ENCODE measurements at regions not wholly inside any gene's neighbourhood (a gene's known extent, or its start where the extent isn't known, plus 50 kb on each side); places are given as distances from the start of the nearest gene placed in this dataset.

GRCh38 chr3:117919621-117920020 lies 1115.0 kb downstream of the IGSF11 start:
- intact Hi-C loops (cut with DNase I): no loop called here
- ATAC-seq: no peak

GRCh38 chr3:117920253-117920898 lies 1114.3 kb downstream of the IGSF11 start:
- ATAC-seq: no peak

More at GRCh38 chr3:117919621-117920020, 1115.0 kb downstream of the IGSF11 start:
- no peak for DNase-seq (ENCODE audit: low spot score)

GRCh38 chr3:117921411-117921810 lies 1113.2 kb downstream of the IGSF11 start:
- DNase-seq (ENCODE audit: low spot score) (no peak), ATAC-seq (no peak)
- intact Hi-C loops (cut with DNase I): no loop called here

More at GRCh38 chr3:117920253-117920898, 1114.3 kb downstream of the IGSF11 start:
- DNase-seq (ENCODE audit: low spot score): no peak
- intact Hi-C loops (cut with DNase I): no loop called here

DNA sequence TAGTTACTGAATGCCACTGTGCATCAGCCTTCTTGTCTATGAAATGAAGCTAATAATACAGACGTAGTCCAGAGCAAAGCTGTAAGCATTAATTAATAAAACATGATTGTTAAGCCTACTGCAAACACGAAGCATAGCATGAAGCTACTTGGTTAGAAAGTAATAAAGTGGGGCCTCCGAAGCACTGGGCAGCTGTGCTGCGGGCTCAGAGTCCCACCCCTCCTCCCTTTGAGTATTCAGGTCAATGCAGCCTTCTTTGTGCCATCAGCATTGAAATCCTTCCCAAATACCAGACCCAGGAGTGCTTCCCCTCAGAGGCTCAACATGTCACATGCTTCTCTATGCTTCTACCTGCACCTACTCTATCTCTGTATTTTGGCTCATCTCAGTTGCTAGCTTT lies 1112.6 kb downstream of the IGSF11 start:
- DNase-seq (ENCODE audit: low spot score) (no peak), ATAC-seq (no peak)
- intact Hi-C loops (cut with DNase I): no loop called here

- ATAC-seq (no peak), DNase-seq (ENCODE audit: low spot score) (no peak)
- intact Hi-C loops (cut with DNase I): no loop called here
Measured at GRCh38 chr3:117926819-117927218, 1107.8 kb downstream of the IGSF11 start.

- ATAC-seq: no peak
- DNase-seq (ENCODE audit: low spot score): no peak
- intact Hi-C loops (cut with DNase I): no loop called here
Measured at GRCh38 chr3:117927825-117928224, 1106.8 kb downstream of the IGSF11 start.

DNA sequence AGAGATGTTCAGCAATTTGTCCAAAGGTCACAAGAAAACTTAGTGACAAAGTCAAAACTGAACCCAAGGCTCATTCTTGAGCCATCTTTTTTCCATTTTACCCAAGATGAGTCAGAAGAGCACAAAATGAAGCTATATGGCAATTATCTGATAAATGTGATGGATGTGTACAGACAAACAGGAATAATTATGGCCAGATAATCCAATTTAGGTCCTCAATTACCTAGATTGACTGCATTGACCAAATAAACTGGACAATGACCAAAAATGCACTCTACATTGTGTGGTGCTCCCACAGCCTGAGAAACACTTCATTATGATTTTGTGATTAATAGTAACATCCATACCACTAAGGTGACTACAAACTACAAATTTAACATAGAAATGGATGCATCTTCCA lies 1105.8 kb downstream of the IGSF11 start:
- no peak for ATAC-seq
- intact Hi-C loops (cut with DNase I): no loop called here
- DNase-seq (ENCODE audit: low spot score): no peak

DNA sequence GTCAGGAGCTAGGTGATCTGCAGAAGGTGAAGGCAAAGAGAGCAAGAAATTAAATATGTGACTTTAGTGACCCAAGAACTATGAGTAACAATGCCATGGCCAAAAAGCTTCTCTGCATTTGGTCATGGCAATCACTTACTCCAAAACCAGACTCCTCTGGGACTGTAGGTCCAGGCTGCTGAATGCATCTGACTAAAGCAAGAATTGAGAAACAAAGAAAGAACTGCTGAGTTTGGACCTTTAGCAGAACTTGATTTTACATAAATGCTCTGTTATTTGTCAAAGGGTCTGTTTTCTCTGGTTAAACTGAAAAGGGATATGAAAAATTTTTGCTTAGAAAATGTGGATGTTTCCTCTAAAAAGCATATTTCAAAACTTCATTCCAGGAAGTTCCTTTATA lies 1102.2 kb downstream of the IGSF11 start:
- ATAC-seq: no peak
- intact Hi-C loops (cut with DNase I): no loop called here
- DNase-seq (ENCODE audit: low spot score): no peak

DNA sequence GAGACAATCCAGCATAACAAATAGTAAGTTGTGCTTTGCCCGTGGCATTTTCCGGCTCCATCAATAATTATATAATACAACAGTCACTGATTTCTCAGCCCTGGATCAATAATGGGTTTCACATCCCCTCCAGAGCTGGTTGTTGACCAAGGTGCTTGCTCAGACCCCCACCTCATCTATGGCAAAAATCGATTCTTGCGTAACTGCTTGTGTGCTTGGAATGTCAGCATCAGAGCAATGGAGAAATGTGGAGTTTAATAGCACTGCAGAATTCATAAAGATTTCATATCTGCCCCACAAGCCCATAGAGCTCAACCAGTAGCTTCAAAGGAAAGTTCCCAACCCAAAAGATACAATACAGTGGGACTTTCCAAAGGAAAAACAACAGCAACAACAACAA lies 1098.5 kb downstream of the IGSF11 start:
- ATAC-seq (no peak), DNase-seq (ENCODE audit: low spot score) (no peak)
- intact Hi-C loops (cut with DNase I): no loop called here

- DNase-seq (ENCODE audit: low spot score) (no peak), ATAC-seq (no peak)
- intact Hi-C loops (cut with DNase I): no loop called here
Measured at GRCh38 chr3:117938974-117939373, 1095.7 kb downstream of the IGSF11 start.

GRCh38 chr3:117939425-117940027 lies 1095.1 kb downstream of the IGSF11 start:
- intact Hi-C loops (cut with DNase I): no loop called here
- no peak for ATAC-seq

DNA sequence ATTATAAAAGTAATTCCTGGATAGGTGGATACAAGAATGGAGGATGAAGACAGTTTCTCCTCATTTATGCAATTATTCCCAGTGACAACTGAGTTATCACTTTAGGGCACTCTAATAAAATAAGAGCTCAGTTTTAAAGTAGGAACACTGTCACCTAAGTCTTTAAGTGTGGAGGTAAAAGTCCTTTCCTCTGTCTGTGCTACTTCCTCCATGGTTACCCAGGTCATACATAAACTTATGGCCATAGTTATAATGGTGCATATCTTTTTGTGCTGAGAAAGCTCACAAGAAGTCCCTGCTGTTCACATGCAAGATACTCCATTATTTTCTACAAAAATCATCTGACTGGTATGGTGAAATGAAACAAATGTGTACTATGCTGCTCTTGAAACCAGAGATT lies 1093.6 kb downstream of the IGSF11 start:
- ATAC-seq (no peak), DNase-seq (ENCODE audit: low spot score) (no peak)
- intact Hi-C loops (cut with DNase I): no loop called here

More at GRCh38 chr3:117939425-117940027, 1095.1 kb downstream of the IGSF11 start:
- DNase-seq (ENCODE audit: low spot score): no peak

DNA sequence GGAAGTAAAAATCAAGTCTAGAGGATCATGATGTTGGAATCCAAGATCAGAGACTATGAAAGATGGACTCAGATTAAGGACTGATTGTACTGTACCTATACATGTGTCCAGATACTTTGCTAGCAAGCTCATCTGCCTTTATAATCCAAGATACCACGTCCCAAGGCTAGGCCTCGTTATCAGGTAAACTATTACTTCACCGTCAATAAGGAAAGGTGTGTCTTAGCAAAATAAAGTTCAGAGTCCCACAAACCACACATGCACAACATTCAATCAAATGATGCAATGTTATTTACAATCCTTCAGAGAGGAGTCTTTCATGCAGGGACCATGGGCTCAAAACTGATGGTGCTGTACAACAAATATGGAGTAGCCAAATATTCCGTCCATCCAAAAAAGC lies 1092.9 kb downstream of the IGSF11 start:
- no peak for DNase-seq (ENCODE audit: low spot score)
- ATAC-seq: no peak
- intact Hi-C loops (cut with DNase I): no loop called here

DNA sequence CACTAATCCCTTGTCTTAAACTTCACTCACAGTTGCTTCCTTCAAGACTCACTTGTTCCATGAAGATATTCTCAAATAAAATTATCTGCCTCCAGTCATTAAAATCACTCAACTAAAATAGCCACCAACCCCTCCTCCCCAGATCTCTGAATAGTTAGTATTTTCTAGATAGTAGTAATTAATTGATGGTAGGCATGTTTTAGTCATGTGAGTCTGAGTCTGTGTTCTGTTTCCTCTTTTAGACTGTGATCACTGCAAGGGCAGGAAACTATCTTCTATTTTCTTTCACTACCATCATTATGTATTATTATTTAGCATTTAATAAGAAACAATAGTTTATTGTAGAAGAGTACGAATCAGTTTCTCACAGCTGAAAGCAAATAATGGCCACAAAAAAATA lies 1080.5 kb downstream of the IGSF11 start:
- intact Hi-C loops (cut with DNase I): no loop called here
- DNase-seq (ENCODE audit: low spot score): no peak
- no peak for ATAC-seq

GRCh38 chr3:117955196-117955595 lies 1079.5 kb downstream of the IGSF11 start:
- ATAC-seq (no peak), DNase-seq (ENCODE audit: low spot score) (no peak)
- intact Hi-C loops (cut with DNase I): no loop called here

DNA sequence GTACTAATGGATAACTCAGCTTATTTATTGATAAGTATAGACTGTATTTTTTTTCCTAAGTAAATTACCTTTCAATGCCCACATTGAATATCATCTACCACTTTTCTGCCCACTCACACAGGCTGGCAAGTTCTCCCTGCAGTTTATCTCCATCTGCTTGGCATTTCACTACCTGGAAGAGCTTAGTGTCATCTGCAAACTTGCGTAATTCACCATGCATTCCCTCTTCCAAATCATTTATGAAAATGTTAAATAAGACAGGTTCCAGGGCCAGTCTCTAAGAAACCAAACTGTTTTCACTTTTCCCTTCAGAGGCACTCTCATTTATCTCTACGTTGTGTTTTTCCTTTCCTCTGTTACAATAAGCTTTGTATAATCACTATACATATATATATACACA lies 1076.6 kb downstream of the IGSF11 start:
- ATAC-seq (no peak), DNase-seq (ENCODE audit: low spot score) (no peak)
- intact Hi-C loops (cut with DNase I): no loop called here

DNA sequence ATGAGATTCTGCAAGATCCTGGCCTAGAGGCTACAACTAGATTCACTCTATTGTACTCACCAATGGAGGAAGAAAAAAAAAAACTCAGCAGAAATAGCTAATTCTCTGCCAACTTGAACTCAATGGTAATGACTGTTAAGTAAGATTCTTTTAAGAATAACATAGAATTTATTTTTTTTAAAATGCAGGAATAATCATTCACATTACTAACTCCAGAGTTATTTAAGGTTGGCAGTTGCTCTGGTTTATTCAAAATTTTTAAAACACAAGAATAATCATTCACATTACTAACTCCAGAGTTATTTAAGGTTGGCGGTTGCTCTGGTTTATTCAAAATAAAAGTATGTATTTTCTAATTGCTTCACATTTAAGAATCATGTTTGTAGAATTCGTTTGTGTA lies 1071.9 kb downstream of the IGSF11 start:
- intact Hi-C loops (cut with DNase I): no loop called here
- ATAC-seq (no peak), DNase-seq (ENCODE audit: low spot score) (no peak)

GRCh38 chr3:117963858-117964257 lies 1070.8 kb downstream of the IGSF11 start:
- no peak for DNase-seq (ENCODE audit: low spot score)
- intact Hi-C loops (cut with DNase I): no loop called here
- ATAC-seq: no peak

DNA sequence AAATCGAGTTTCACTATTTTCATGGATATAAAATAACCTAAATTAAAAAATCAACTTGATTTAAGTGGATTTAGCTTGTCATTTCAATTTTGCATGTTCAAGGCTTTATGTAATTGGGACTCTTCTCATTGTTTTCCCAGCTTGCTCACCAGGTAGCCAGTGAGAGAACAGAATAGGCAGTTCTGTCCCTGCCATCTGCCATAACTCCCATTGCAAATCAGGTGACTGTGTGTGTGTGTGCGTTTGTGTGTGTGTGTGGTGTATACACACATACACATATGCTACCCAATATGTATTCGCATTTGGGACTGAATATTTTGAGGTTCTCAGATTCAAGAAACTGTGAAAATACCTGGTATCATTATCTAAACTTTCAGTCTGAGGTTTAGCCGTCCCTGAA lies 1069.8 kb downstream of the IGSF11 start:
- DNase-seq (ENCODE audit: low spot score) (no peak), ATAC-seq (no peak)
- intact Hi-C loops (cut with DNase I): no loop called here

DNA sequence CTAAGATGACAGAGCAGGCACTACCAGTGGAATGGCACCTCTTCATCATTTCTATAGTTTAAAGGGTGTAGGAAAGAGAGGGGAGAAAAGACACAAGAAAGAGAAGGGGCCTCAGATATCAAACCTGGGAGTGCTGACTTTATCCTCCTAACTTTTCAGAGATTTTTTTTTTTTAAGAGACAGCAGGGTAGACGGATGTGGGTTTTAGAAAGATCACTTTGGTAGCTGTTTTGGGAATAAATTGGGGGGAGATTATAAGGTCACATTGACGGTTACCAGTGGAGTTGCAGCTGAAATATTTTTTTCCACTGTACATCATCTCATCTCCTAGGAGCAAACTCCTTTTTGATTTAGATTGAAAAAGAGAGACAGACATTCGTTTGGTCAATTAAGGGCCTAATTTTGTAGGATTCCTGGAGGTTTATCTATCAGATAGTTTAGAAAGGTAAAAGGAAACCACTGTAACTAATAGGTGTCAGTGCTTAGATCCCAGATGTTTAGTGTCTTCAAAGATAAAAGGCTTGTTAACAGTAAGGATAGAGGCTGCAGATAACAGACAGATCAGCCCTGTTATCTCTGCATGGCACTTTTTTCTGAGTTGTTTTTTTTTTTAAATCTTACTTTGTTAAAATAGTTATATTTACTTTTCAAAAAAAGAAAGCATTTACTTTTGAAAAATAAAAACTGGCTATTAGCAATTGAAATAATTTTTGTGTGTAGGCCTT lies 1057.0 kb downstream of the IGSF11 start:
- intact Hi-C loops (cut with DNase I): no loop called here
- DNase-seq (ENCODE audit: low spot score) (no peak), ATAC-seq (no peak)

All from sciatic nerve (tissue), 2 donors.